GM12864 (cell line): ENCODE measurements at regions not wholly inside any gene's neighbourhood (a gene's known extent, or its start where the extent isn't known, plus 50 kb on each side); places are given as distances from the start of the nearest gene placed in this dataset.
A peak's percentile ranks its signal among the peaks of the same experiment; 100 is the strongest.

Experiments used
- DNase-seq: peaks from one replicate; pipeline ENCODE4 v3.0.0-alpha.2; 2011; ENCODE audit warnings: low read depth
- H3K4me3 ChIP-seq: 2 replicates; pipeline ENCODE4 v1.5.1; 2011; ENCODE audit warnings: mild to moderate bottlenecking, low read depth, low read length, control low read depth
- TF ChIP-seq, protein P1 (sequence below): IDR thresholded peaks from 2 replicates; pipeline ENCODE4 v1.5.1; 2011; ENCODE audit warnings: low read depth, mild to moderate bottlenecking, moderate library complexity, low read length, control low read depth, inconsistent platforms; ENCODE audit errors: missing control alignments

DNA sequence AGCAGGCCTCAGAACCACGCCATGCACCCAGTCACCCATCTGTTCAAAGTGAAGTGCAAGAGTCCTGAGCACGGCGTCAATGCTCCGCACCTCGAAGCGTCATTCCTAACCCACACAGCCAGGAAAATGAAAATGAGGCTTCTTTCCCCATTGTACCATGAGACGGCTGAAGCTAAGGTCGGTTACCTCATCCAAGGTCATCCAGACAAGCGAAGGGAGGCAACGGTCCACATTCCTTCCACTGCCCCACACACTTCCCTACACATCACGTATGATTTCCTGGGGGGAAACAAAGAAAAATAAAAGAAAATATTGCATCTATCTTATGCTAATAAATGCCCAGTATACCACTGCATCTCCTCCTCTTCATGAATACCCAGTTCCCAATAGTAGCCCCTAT lies 113.5 kb upstream of the RAB6C start:
- H3K4me3 ChIP-seq: no peak overlapping the region
- TF ChIP-seq, protein P1, sequence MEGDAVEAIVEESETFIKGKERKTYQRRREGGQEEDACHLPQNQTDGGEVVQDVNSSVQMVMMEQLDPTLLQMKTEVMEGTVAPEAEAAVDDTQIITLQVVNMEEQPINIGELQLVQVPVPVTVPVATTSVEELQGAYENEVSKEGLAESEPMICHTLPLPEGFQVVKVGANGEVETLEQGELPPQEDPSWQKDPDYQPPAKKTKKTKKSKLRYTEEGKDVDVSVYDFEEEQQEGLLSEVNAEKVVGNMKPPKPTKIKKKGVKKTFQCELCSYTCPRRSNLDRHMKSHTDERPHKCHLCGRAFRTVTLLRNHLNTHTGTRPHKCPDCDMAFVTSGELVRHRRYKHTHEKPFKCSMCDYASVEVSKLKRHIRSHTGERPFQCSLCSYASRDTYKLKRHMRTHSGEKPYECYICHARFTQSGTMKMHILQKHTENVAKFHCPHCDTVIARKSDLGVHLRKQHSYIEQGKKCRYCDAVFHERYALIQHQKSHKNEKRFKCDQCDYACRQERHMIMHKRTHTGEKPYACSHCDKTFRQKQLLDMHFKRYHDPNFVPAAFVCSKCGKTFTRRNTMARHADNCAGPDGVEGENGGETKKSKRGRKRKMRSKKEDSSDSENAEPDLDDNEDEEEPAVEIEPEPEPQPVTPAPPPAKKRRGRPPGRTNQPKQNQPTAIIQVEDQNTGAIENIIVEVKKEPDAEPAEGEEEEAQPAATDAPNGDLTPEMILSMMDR: no peak
- no peak for DNase-seq

DNA sequence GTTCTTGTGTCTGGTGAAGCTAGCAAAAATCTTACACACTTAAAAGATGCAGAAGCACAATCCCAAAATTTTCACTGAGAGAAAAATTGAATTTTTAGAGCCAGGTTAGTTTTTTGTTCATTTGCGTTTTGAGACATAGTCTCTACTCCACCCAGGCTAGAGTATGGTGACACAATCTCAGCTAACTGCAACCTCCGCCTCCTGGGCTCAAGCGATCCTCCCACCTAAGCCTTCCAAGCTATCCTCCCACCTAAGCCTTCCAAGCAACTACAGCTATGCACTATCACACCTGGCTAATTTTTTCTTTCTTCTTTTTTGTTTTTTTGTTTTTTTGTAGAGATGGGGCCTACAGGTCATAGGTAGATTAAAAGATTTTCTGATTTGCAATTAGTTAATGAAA lies 113.1 kb upstream of the RAB6C start:
- H3K4me3 ChIP-seq: no peak overlapping the region
- TF ChIP-seq, protein P1: no peak
- no peak for DNase-seq

DNA sequence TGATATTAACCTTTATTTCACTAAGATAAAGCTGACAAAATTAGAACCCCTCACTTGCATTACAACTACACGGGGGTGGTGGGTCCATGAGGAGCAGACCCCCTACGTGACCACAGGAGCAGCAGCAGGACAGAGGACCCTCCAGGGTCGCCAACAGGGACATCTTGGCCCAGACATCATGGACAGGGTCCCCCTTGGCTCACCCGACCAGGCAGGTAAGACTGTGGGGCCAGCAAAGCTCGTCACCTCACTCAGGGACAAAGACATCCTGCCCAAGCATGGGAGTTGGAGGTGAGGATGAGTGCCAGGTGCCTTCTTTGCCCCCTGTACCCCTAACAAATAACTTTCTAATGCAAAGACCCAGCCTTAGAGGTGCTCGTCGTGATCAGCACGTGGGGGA lies 111.3 kb upstream of the RAB6C start:
- TF ChIP-seq, protein P1: no peak
- no peak for DNase-seq
- no peak overlapping the region for H3K4me3 ChIP-seq

DNA sequence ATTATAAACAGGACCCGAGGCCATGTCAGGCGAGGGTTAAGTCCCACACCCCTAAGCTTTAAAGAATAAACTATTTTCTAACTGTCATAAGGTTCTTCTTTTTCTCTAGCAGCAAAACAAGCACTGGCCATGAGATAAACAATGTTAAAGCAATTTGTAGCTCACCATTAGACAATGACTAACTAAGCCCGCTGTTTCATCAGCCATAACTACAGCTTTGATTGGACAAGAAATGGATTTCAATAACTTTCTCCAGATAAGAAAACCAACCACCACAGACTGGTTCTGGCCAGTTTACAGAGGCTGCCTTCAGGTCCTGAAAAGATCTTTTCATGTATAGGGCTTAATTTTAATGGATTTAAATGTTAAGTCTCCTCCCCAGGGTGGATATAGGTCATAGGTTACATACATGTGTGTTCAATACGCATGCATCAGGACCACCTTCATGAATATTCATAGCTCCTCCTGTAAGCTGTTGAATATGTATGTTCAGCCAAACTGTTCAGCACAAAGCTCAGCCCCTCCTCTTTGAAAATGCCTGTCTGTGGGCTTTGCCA lies 108.7 kb upstream of the RAB6C start:
- no peak for DNase-seq
- no peak overlapping the region for H3K4me3 ChIP-seq
- TF ChIP-seq, protein P1: no peak

DNA sequence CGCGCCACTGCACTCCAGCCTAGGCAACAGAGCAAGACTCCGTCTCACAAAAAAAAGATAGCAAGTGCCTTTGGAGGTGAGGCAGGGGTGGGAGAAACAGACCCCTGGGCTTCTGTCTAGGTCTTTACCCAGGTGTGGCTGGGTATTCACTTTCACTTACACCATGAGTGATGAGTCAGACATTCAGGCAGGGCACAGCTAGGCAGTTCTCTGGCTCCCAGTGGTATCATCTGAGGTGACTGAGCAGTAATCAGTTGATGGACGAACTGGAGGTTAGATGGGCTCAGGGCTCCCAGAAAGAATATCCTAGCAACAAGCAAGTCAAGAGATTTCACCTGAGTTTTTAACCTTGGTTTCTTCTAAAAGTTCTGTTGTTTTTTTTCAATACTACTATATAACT lies 107.0 kb upstream of the RAB6C start:
- no peak for DNase-seq
- TF ChIP-seq, protein P1: no peak
- no peak overlapping the region for H3K4me3 ChIP-seq

DNA sequence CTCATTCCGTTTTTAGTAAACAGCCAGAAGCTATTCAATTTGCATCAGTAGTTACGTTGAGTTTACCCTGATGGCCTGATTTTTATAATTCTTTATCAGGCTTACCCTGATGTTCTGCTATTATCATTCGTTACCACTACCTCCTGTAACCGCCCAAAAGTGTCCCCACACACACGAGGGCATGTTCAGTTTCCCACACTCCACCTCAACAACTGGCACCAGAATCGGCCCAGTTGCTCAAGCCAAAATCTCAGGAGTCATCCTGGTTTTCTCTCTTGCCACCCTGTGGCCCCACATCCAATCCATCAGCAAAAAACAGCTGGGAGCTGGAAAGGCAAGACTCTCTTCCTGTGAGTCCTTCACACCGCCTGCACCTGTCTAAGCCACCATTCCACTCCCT lies 102.9 kb upstream of the RAB6C start:
- TF ChIP-seq, protein P1: no peak
- H3K4me3 ChIP-seq: peak overlapping the region; percentile 72; the same call in 1 of the 2 replicates
- no peak for DNase-seq

DNA sequence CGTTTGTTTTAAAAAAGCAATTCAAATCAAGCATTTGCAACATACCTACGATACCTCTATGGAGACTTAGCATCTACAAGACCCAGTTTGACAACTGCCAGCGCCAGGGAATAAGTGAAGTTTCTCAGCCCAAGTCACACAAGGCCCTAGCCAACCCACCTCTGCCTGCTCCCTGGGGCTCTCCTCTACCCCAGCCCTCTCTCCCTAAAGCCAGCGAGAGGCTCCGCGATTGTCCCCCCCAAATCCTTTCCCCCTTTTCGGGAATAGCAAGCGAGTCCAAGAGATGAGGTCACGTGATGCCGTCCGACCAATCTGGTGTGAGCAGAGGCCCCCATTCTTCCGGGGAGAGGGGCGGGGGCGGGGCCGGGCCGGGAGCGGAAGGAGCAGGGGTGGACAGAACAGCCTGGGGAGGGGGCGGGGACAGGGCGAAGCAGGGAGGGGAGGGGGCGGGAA lies 102.2 kb upstream of the RAB6C start:
- H3K4me3 ChIP-seq: peak overlapping the region; percentile 72
- DNase-seq: peak; percentile 43
- TF ChIP-seq, protein P1: no peak
